ENCODE measurements at regions not wholly inside any gene's neighbourhood (a gene's known extent, or its start where the extent isn't known, plus 50 kb on each side); places are given as distances from the start of the nearest gene placed in this dataset.

- TF ChIP-seq, protein P1, sequence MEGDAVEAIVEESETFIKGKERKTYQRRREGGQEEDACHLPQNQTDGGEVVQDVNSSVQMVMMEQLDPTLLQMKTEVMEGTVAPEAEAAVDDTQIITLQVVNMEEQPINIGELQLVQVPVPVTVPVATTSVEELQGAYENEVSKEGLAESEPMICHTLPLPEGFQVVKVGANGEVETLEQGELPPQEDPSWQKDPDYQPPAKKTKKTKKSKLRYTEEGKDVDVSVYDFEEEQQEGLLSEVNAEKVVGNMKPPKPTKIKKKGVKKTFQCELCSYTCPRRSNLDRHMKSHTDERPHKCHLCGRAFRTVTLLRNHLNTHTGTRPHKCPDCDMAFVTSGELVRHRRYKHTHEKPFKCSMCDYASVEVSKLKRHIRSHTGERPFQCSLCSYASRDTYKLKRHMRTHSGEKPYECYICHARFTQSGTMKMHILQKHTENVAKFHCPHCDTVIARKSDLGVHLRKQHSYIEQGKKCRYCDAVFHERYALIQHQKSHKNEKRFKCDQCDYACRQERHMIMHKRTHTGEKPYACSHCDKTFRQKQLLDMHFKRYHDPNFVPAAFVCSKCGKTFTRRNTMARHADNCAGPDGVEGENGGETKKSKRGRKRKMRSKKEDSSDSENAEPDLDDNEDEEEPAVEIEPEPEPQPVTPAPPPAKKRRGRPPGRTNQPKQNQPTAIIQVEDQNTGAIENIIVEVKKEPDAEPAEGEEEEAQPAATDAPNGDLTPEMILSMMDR (IDR thresholded peaks at IDR 0.05): no peak
- TF ChIP-seq EP300 (IDR thresholded peaks at IDR 0.05) (no peak), POLR2AphosphoS5 (IDR thresholded peaks at IDR 0.05) (no peak)
Measured at GRCh38 chr22:47627556-47628253, 865.3 kb downstream of the TBC1D22A start.
